ENCODE measurements at regions not wholly inside any gene's neighbourhood (a gene's known extent, or its start where the extent isn't known, plus 50 kb on each side); places are given as distances from the start of the nearest gene placed in this dataset.

- DNase-seq (ENCODE audit: low spot score in 2 of 2), result no peak
- TF ChIP-seq POLR2AphosphoS5 (IDR thresholded peaks at IDR 0.05) (no peak), EP300 (IDR thresholded peaks at IDR 0.05) (no peak), POLR2A (IDR thresholded peaks at IDR 0.05) (no peak)
- TF ChIP-seq, protein P1, sequence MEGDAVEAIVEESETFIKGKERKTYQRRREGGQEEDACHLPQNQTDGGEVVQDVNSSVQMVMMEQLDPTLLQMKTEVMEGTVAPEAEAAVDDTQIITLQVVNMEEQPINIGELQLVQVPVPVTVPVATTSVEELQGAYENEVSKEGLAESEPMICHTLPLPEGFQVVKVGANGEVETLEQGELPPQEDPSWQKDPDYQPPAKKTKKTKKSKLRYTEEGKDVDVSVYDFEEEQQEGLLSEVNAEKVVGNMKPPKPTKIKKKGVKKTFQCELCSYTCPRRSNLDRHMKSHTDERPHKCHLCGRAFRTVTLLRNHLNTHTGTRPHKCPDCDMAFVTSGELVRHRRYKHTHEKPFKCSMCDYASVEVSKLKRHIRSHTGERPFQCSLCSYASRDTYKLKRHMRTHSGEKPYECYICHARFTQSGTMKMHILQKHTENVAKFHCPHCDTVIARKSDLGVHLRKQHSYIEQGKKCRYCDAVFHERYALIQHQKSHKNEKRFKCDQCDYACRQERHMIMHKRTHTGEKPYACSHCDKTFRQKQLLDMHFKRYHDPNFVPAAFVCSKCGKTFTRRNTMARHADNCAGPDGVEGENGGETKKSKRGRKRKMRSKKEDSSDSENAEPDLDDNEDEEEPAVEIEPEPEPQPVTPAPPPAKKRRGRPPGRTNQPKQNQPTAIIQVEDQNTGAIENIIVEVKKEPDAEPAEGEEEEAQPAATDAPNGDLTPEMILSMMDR (IDR thresholded peaks at IDR 0.05), result no peak
- H3K27me3 ChIP-seq, result no peaks in the 10 kb centered on the region
- H3K4me3 ChIP-seq, result no peak overlapping the region
- no peaks in the 10 kb centered on the region for H3K9me3 ChIP-seq
- no peak overlapping the region for H3K27ac ChIP-seq
- H3K4me1 ChIP-seq, result no peaks in the 10 kb centered on the region
- no peaks in the 10 kb centered on the region for H3K36me3 ChIP-seq
- WGBS, result 28% methylated on average over 3 of the region's 3 CpGs
Observed at GRCh38 chr11:43243927-43244326, 67.9 kb upstream of the API5 start.

- no peaks in the 10 kb centered on the region for H3K9me3 ChIP-seq
- H3K36me3 ChIP-seq, result no peaks in the 10 kb centered on the region
- H3K27ac ChIP-seq, result no peak overlapping the region
- no peak for TF ChIP-seq POLR2AphosphoS5 (IDR thresholded peaks at IDR 0.05)
- TF ChIP-seq, protein P1 (IDR thresholded peaks at IDR 0.05), result no peak
- no peak for TF ChIP-seq EP300 (IDR thresholded peaks at IDR 0.05)
- no peak for TF ChIP-seq POLR2A (IDR thresholded peaks at IDR 0.05)
- H3K4me3 ChIP-seq, result no peak overlapping the region
- H3K27me3 ChIP-seq, result no peaks in the 10 kb centered on the region
- WGBS, result 54% methylated on average over 4 of the region's 4 CpGs
- no peaks in the 10 kb centered on the region for H3K4me1 ChIP-seq
- no peak for DNase-seq (ENCODE audit: low spot score in 2 of 2)
Observed at GRCh38 chr11:43245466-43245865, 66.3 kb upstream of the API5 start.

- Histone ChIP-seq H3K36me3 (no peaks in the 10 kb centered on the region), H3K27ac (no peak overlapping the region), H3K9me3 (no peaks in the 10 kb centered on the region), H3K27me3 (no peaks in the 10 kb centered on the region), H3K4me3 (no peak overlapping the region), H3K4me1 (no peaks in the 10 kb centered on the region)
- no peak for DNase-seq (ENCODE audit: low spot score in 2 of 2)
- TF ChIP-seq, protein P1 (IDR thresholded peaks at IDR 0.05), result no peak
- TF ChIP-seq EP300 (IDR thresholded peaks at IDR 0.05) (no peak), POLR2A (IDR thresholded peaks at IDR 0.05) (no peak), POLR2AphosphoS5 (IDR thresholded peaks at IDR 0.05) (no peak)
Observed at GRCh38 chr11:43250309-43250708, 61.5 kb upstream of the API5 start.

- TF ChIP-seq EP300 (IDR thresholded peaks at IDR 0.05) (no peak), POLR2A (IDR thresholded peaks at IDR 0.05) (no peak), POLR2AphosphoS5 (IDR thresholded peaks at IDR 0.05) (no peak)
- TF ChIP-seq, protein P1 (IDR thresholded peaks at IDR 0.05), result no peak
Observed at GRCh38 chr11:43261775-43262174, 50.0 kb upstream of the API5 start.

More at GRCh38 chr11:43261775-43262174, 50.0 kb upstream of the API5 start:
- peaks cover 12% of the 10 kb centered on the region for H3K9me3 ChIP-seq
- H3K27me3 ChIP-seq, result no peaks in the 10 kb centered on the region
- no peak for DNase-seq (ENCODE audit: low spot score in 2 of 2)
- WGBS, result 66% methylated on average over 2 of the region's 2 CpGs
- H3K4me3 ChIP-seq, result no peak overlapping the region
- no peaks in the 10 kb centered on the region for H3K36me3 ChIP-seq
- H3K27ac ChIP-seq, result no peak overlapping the region
- H3K4me1 ChIP-seq, result no peaks in the 10 kb centered on the region

All from suprapubic skin (tissue), 4 donors.